ENCODE measurements at regions not wholly inside any gene's neighbourhood (a gene's known extent, or its start where the extent isn't known, plus 50 kb on each side); places are given as distances from the start of the nearest gene placed in this dataset.
"Not testable (repeated sequence)": the region's sequence is repeated elsewhere in the genome, so short reads cannot be mapped to it uniquely, and the experiment has no call there.

DNA sequence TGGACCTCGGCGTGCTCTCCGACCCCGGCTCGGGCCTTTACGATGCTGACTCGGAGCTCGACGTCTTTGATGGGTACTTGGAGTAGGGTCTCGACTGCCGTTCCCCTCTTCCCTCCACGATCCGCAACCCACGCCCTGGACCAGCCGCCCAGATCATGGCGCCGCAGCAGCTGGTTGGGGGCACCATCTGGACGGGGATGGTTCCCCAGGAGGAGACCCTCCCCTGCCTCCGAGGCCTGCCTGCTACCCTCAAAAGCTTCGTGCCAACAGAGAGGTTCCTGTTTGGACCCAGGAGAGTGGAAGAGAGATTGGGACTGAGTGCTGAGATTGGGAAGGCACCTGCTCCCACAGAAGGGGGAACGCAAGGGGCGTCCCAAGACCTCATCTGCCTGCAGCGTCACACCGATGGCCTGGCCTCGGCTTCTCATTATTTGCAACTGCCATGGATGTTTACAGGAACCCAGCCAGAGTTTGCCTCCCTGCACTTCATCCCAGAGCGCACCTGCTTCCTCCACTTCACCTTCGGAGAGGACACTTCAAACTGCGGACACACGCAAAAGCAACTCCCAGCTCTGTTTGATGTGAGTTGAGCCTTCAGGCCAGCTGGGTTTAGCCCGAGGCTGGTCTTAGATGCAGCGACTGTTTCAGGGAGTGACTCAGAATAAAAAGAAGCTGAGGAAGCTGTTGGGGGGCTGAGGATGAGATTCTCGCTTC lies 58.9 kb downstream of the GOLGA6L7 start:
- TF ChIP-seq, protein P1, sequence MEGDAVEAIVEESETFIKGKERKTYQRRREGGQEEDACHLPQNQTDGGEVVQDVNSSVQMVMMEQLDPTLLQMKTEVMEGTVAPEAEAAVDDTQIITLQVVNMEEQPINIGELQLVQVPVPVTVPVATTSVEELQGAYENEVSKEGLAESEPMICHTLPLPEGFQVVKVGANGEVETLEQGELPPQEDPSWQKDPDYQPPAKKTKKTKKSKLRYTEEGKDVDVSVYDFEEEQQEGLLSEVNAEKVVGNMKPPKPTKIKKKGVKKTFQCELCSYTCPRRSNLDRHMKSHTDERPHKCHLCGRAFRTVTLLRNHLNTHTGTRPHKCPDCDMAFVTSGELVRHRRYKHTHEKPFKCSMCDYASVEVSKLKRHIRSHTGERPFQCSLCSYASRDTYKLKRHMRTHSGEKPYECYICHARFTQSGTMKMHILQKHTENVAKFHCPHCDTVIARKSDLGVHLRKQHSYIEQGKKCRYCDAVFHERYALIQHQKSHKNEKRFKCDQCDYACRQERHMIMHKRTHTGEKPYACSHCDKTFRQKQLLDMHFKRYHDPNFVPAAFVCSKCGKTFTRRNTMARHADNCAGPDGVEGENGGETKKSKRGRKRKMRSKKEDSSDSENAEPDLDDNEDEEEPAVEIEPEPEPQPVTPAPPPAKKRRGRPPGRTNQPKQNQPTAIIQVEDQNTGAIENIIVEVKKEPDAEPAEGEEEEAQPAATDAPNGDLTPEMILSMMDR (IDR thresholded peaks at IDR 0.05): 0 out of 3 replicates have a peak, but pooled peaks have one; percentile 5
- not testable (repeated sequence) for TF ChIP-seq PHF8 (IDR thresholded peaks at IDR 0.05; ENCODE audit: borderline replicate concordance, low read depth); MAZ (IDR thresholded peaks at IDR 0.05; ENCODE audit: borderline replicate concordance, low read depth, low read length); JUN (IDR thresholded peaks at IDR 0.05)
- TF ChIP-seq, protein P2, sequence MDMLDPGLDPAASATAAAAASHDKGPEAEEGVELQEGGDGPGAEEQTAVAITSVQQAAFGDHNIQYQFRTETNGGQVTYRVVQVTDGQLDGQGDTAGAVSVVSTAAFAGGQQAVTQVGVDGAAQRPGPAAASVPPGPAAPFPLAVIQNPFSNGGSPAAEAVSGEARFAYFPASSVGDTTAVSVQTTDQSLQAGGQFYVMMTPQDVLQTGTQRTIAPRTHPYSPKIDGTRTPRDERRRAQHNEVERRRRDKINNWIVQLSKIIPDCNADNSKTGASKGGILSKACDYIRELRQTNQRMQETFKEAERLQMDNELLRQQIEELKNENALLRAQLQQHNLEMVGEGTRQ (IDR thresholded peaks at IDR 0.05): not testable (repeated sequence)
- TF ChIP-seq, protein P3, sequence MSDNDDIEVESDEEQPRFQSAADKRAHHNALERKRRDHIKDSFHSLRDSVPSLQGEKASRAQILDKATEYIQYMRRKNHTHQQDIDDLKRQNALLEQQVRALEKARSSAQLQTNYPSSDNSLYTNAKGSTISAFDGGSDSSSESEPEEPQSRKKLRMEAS (IDR thresholded peaks at IDR 0.05): not testable (repeated sequence)
- TF ChIP-seq RAD21 (conservative IDR thresholded peaks at IDR 0.05 in 1 of 2, IDR thresholded peaks at IDR 0.05 in 1 of 2): peak; percentile 36 to 45; a peak in 4 of 5 replicates

All from A549 (cell line).